ENCODE measurements at regions not wholly inside any gene's neighbourhood (a gene's known extent, or its start where the extent isn't known, plus 50 kb on each side); places are given as distances from the start of the nearest gene placed in this dataset.

- TF ChIP-seq TCF12 (IDR thresholded peaks at IDR 0.05; ENCODE audit: low read depth, low read length) = no peak
Measured at GRCh38 chr11:112797648-112798293, 163.4 kb upstream of the NCAM1 start (continued).

All from H1 (cell line).